ENCODE measurements at regions not wholly inside any gene's neighbourhood (a gene's known extent, or its start where the extent isn't known, plus 50 kb on each side); places are given as distances from the start of the nearest gene placed in this dataset.

GRCh38 chr20:10802236-10802635 is 128.4 kb upstream of the JAG1 start:
- TF ChIP-seq CTCF (IDR thresholded peaks at IDR 0.05) (no peak), POLR2A (IDR thresholded peaks at IDR 0.05) (no peak)
